Hindlimb muscle (tissue), 1 donor: ENCODE measurements at regions not wholly inside any gene's neighbourhood (a gene's known extent, or its start where the extent isn't known, plus 50 kb on each side); places are given as distances from the start of the nearest gene placed in this dataset.
"Not testable (repeated sequence)": the region's sequence is repeated elsewhere in the genome, so short reads cannot be mapped to it uniquely, and the experiment has no call there.

ENCODE experiments used
- DNase-seq: peaks from one replicate; pipeline ENCODE4 v3.0.0-alpha.2; 2013

DNA sequence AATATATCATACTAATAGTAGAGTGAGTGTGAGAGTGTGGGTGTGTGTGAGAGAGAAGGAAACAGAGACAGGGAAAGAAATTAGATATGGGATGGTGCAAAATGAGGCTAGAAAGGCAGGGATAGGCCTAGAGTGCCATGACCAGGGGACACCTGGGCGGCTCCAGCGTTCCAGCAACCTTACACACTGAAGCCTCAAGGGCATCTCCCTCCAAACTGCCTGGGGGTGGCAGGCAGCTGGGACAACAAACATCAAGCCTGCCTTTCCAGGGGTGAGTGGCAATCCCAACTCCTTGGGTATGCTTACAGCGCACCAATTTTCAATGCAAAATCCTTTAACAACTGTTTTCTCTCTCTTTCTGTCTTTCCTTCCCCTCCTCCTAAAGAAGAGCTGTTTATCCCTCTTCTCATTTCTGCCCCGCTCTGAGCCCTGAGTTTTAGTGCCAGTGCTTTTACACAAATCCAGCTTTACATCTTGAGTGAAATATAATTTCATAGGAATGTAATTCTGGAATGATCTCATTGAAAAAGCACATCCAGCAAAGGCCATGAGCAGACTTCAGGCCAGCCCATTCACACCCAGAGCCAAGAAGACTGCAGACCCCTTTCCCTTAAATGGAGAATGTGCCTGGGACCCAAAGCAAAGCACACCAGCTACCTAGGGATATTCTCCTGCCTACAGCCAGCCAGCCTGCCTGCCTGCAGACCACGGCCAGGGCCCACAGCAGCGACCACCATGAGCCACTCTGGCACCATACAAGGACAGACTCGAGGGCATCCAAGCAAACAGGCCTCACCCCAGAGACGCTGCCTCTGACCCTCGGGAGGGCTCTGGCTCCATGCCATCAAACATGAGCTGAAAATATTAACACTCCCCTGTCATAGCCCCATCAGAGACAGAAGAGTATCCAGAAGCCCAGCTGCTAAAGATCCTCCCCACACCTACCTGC lies 90.3 kb downstream of the RPL27A start:
- no peak for DNase-seq

DNA sequence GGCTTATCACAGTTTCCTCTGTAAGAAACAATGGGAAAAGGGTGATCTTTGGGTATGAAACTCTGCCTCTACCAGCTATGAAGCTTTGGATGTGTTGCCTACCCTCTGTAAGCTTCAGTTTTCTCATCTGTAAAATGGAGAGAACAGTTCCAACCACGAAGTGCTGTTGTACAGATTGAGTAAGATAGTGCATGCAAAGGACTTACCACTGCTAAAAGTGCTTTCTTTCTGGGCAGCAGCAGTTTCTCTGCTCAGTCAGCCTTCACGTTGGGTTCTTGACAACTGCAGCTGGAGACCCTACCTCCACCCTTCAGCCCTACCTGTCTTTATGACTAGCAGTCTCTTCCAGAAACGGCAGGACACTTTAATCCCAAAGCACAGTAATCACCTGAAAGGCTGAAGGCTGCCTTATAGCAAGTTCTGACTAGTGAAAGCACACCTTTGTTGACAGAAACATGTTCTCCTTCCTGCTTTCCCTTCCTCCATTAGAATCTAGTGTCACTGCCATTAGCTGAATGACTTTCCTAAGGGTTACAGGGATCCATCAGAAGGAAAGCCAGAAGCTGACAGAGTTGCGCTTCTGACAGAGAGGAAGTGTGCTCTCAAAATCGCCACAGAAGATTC lies 91.4 kb downstream of the RPL27A start:
- no peak for DNase-seq

DNA sequence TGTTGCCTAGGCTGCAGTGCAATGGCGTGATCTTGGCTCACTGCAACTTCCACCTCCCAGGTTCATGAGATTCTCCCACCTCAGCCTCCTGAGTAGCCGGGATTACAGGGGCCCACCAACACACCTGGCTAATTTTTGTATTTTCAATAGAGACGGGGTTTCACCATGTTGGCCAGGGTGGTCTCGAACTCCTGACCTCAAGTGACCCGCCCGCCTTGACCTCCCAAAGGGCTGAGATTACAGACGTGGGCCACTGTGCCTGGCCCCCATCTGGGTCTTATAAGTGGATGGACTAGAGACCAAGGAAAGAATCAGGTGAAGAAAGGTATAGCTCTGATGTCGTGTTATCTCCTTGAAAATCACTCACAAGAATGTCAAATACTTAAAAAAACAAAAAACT lies 92.3 kb downstream of the RPL27A start:
- DNase-seq = not testable (repeated sequence)

DNA sequence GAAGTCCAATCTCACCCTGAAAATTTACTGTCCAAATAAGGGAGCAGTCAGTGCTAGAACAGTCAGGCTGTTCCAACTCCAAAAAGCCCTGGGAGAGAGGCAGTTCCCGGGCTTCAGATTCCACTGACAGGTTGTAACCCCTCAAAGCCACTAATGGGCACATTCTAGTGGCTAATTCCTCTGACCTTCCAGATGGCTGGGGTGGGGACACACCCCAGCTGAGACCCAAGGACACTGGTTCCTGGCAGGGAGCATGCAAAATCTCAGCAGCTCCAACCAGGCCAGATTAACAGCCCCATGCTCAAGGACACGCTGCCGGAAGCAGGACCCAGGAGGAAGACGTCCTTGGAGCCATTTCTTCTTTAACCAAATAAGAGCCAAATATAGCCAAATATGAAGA lies 92.7 kb downstream of the RPL27A start:
- no peak for DNase-seq

DNA sequence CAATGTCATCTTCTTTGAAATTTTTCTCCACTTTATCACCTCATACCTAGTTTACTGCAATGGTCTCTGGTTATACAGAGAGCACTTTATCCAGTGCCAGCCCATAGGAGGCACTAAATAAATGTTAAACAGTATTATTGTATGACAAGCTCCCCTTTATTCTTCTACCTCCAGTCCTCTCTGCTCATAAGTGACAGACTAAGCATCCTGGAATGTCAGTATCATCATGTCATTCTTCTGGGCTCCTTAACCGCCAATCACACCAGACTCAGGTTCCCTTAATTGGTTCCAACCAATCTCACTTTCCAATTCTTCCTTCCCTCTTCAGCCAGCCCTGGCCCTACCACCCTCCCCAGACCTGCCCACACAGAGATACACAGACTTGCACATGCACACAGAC lies 93.1 kb downstream of the RPL27A start:
- no peak for DNase-seq

DNA sequence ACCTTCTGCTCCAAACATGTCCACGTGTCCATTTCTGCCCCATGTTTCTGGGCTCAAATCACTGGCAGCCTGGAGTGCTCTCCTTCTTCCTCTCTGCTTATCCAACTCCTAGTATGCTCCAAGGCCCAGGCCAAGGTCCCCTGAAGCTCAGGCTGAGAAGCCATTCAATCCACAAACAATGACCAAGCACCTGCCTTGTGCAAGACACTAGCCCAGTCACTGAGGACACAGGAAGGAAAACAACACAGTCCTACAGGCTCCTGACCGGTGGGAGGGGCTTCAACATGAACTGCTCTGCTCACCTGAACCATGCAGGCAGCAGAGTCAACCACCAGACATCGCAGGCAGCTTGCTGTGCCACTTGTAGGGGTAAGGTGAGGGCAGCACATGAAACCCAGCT lies 93.6 kb downstream of the RPL27A start:
- no peak for DNase-seq

DNA sequence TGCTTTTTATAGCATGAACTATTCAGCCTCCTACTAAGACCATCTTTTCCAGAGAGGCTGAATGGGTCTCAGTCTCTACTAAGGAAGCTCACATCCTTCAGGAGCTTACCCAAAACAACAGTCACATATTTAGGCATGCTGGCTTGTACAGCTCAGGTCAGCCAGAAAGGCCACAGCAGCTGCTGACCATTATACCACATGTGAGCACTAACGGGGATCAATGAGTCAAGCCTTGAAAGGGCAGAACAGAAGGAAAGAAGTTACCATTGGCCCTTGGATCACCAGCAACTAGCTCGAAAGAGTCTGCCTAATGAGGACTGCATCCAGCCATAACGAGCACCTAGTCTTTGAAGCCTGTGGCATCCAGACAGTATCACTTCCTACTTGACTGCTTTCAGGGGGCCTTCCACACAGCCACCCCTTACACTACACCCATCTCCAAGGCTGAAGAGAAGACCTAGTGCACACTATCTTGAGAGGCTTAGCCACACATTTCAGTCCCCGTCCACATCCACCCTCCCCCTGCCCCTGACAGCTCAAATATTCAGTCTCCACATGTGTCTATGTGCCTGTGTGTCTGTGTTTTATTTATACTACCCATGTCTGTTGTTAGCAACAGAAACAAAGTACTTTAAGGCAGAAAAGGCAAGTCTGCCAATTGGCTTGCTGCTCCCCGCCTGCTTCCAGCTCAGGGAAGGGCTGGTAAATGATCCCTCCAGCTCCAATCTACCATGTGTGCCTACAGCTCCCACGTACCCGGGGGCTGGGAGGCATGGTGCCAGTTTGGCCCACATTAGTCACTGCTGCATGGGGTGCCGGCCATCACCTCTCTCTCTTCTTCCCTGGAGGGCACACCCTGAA lies 95.5 kb downstream of the RPL27A start:
- peak; percentile 87 for DNase-seq

DNA sequence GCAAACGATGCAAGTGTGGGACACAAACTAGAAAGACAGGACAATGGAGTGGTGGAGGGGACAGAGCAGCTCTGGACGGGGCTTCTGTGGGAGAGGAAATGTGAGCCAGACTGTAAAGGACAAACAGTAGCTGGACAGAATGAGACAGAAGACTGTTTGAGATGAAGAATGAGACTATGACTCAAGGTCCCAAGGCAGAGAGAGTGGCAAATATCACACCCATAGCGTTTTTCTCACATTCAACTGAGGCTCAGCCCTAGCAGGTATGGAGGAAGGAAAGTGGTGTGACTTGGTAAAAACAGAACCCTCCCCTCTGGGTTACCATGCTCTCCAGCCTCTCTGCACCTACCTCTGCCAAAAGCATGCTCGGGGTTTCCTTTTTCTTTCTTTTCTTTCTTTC lies 96.5 kb downstream of the RPL27A start:
- no peak for DNase-seq

DNA sequence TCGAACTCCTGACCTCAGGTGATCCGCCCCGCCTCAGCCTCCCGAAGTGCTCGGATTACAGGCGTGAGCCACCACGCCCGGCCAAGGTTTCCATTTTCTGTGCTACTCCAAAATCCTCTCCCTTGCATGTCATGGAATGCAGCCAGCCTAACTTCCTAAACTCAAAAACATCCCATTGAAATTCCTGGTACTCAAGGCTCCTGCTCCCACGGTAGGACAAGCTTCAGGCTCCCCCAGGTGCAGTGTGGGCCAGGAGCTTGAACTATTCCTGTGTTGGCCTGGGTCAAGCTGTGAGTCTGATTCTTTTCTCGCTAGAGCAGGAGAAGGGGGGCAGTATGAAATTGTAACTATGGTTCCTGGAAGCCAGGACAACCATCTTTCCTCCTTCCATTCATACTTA lies 97.1 kb downstream of the RPL27A start:
- no peak for DNase-seq

DNA sequence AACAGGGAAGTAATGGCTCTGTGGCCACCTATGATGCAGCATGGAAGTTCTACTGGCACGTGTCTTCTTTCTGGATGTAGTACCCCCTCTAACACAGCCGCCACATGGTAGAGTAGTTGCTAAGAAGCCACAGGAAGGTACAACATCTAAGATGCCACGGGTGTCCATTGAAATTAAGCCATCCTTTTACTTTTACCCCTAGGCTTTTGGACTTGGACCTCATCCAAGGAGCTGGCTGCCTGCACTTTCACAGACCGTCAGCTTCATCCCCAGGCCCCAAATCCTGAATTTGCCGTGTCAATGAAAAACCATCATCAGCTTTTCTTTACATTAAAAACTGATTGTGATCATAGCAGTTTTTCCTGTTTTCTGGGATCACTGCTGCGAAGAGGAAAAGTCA lies 102.4 kb downstream of the RPL27A start:
- no peak for DNase-seq

DNA sequence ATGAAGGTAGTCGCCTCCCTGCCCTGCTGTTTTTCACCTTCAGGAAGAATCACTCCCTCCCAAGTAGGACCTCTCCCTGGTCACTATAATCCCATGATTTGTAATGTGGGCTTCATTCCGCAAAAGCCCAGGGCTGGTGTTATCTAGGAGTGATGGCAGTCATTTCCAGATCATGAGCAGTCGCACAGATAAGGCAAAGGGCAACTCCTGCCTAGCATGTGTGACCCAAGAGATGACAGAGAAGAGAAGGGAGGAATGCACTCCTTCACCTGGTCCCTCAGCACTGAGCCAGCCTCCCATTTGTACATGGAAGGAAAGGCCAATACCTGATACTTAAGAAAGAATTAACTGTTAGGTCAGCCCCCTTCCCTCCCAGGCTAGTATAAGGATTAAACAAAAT lies 102.9 kb downstream of the RPL27A start:
- no peak for DNase-seq

DNA sequence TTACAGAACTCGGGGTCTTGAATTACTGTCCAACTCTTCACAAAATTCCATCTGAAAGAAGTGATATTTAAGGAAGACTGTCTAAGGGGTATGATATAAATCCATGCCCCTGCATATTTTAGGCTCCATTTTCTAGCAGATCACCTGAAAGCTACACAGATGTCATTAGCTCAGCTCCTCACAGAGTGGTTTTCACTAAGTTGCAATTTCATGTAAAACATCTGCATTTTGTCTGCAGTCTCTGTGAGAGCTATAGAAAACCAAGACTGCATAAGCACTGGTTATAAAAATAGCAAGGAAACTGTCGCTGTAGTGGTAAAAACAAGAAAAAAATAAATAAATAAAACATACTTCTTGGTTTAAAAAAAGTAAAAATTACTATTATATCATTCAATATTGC lies 103.4 kb downstream of the RPL27A start:
- no peak for DNase-seq

DNA sequence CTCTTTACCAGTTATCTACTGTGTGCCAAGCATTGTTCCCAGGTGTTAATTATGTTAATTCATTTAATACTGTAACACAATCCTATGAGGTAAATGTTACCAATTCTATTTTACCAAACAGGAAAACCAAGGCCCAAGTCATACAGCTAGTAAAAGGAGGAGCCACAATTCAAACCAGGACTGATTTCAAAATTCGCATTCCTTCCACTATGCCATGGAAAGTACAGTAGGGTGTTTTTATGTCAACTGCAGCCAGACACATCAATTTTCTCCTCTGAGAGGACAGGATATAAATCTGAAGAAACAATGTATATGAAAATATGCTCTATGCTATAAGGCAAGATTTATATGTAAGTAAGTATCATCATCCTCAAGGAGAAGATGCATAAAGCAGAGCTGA lies 104.3 kb downstream of the RPL27A start:
- DNase-seq = no peak

DNA sequence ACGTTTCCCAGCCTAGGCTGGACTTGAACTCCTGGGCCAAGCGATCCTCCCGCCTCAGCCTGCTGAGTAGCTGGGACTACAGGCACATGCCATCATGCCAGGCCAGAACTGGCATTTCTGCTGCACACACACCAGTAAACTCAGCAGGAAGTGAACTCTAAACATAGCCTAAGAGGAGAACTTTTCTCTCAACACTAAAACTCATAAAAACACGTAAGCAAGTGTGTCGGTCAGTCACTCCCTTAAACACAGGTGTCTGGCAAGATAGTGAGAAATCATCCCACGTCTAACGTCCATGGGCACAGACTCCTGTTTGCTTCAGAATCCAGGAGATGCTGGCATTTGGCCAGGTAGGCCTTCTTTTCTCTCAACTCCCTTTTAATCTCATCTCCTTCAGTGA lies 104.8 kb downstream of the RPL27A start:
- DNase-seq = no peak

DNA sequence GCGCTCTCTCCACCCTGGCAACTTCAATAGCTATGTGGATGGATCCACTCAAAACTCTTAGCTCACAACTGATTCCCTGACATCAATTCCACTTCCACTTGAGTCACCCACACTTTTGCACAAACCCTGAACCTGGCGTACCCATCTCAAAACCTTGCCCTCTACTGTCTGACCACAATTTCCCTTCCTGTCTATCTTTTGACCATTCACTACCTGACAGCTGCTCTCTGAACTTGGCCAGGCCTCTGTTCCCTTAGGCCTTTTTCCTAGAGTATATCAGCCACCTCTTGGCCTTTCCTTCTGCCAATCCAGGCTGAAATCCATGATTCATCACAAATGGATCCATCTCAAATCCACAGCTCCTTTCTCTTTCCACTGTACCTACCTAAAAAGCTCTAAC lies 106.0 kb downstream of the RPL27A start:
- DNase-seq = no peak

DNA sequence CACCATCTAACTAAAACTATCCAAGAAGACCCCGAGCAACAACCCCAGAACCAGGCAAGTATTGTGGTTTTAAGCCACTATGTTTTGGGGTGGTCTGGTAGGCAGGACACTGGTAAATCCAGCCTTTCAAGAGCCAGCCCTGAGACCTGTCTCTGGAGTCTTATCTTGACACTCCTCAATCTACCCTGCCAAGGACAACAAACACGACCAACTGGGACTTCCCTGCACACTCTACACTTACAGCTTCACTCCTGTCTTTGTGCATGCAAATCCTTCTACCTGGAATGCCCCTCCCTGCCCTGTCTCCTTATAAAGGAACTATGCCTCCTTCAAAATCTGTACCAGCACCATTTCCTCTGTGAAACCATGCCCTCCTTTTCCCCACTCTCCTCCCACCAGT lies 107.3 kb downstream of the RPL27A start:
- DNase-seq = no peak

DNA sequence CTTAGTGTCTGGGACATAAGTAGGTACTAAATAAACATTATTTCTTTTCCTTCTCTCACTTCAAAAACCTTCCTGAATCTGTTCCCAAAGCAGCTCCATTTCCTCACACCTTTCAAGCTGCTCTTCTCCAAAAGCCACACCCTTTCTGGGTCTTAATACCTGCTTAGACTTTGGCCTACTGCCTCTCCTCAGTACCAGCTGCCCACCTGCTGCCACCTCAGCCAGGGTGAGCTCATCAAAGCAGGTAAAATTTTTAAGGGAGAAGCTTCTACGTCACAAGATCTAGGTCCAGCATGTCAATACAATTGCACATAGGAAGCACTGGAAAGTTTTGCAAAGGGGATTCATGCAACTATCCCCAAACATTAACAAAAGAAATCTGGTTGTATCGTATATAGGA lies 108.4 kb downstream of the RPL27A start:
- no peak for DNase-seq

DNA sequence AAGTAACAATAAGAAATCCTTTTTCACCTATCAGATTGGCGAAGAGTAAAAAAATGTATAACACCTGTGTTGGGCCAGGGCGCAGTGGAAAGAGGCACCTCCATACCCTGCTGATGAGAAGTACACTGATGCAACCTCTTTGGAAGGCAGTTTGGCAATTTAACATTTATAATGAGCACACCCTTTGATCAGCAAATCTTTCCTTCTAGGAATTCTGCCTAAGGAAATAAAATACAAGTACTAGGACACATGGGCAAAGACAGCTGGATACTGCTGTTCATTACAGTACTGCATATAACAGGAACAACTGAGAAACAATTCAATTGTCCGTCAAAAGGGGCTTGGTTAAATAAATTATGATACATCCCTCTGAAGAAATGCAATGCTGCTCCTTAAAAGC lies 110.1 kb downstream of the RPL27A start:
- no peak for DNase-seq

DNA sequence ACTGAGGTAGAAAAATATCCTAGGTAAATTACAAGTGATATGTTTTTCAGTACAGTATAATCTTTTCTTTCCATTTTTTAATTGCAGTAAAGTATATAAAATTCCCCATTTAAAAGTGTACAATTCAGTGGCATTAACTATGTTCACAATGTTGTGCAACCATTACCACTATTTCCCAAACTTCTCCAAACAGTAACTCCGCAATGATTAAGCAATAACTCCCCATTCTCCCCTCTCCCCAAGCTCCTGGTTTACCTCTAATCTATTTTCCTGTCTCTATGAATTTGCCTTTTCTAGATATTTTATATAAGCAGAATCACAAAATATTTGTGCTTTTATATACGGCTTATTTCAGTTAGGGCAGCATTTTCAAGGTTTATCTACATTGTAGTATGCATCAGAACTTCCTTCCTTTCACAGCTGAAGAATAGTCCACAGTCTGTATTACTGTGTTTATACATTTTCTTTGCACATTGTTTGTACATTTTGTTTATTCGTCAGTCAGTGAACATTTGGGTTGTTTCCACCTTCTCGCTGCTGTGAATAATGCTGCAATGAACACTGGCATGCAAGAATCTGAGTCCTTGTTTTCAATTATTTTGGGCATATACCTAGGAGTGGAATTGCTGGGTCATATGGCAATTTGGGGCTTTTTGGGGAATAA lies 110.7 kb downstream of the RPL27A start:
- DNase-seq = no peak

DNA sequence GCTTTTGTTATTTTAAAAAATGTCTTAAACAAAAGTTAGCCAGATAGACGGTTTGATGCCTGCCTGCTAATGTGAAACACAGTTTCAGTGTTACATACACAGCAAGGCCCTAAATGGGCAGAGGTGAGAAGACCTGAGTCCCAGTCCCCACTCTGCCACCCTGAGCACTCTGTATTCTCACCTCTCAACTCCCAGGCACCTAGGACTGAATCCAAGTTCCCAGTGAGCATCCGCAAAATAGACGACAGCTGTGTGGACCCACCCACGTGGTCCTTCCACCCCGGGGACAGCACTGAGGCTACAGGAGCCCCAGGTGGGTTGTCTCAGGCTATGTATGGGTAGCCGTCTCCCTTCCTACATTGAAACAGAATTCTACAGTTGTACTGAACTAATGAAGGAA lies 111.5 kb downstream of the RPL27A start:
- no peak for DNase-seq

DNA sequence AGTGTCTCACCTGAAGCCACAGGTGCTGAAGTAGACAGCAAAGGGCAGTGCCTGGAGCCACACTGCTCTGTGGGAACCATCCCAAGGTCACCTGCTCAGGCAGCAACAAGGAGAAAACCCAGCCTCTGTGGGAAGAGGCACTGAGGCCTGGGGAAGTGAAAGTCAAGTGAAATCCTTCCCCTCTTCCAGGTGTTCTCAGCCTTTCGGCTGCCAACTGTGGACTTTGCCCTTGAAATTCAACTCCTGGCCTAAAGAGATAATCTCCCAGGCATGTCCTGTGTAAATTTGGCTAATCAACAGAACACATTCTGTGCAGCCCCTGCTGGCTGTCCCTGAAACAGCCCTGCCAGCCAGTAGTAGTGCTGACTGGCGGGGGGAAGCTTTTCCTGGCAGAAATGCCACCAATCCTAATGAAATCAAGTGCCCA lies 112.1 kb downstream of the RPL27A start:
- no peak for DNase-seq

DNA sequence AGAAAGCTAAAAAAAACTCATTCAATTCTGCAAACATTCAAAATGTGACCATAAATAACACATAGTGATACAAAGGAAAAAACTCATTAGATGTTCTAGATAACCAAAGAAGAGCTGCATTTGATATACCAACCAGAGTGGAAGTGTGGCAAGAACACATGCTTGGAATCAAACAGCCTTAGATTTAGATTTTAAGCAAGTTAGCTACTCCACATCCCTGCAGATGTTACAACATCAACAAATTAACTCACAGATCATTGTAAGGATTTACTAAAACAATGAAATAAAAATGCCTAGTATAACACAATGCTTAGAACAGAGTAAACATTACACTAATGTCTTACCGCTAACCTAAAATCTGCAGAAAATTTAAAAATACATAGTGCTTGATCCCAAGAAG lies 114.0 kb upstream of the AKIP1 start:
- DNase-seq = no peak

DNA sequence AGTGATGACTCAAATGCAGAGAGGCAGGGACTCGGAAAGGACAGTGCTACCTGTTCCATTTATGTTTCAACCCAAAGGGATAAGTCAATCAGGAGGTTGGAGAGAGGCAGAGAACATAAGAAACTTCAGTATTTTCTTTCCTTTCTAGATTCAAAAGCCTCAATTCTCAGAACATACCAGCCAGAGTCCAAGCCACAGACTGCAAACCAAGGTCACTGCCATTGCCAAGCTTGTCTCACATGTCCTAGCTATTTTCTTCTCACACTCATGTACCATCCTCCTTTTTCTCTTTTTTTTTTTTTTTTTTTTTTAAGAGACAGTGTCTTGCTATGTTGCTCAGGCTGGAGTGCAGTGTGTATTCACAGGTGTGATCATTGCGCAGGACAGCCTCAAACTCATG lies 111.7 kb upstream of the AKIP1 start:
- no peak for DNase-seq
